GM12878 (cell line): ENCODE measurements at regions not wholly inside any gene's neighbourhood (a gene's known extent, or its start where the extent isn't known, plus 50 kb on each side); places are given as distances from the start of the nearest gene placed in this dataset.
"Not testable (repeated sequence)": the region's sequence is repeated elsewhere in the genome, so short reads cannot be mapped to it uniquely, and the experiment has no call there.

Experiments used
- ATAC-seq: fragments of 200-7000 bp; cut with Tn5 transposase; 3 replicates; pipeline ENCODE4 v1.9.1; 2020; ENCODE audit warnings: mild to moderate bottlenecking, moderate library complexity
- BruUV-seq: library from RNA; stranded (reverse); fragments of 400-500 nt; replicated peaks from 2 replicates; lab custom pipeline; 2021; lab: Mats Ljungman, UMichigan
- CTCF ChIA-PET: fragments of 300-600 bp; sonication (Branson Sonifier 250); formaldehyde crosslinking; extraction: SDS; loops from one replicate; lab custom pipeline; 2021; ENCODE audit warnings: inconsistent platforms; lab: Yijun Ruan, JAX
- POLR2A ChIA-PET: fragments of 350-600 bp; formaldehyde crosslinking; extraction: SDS; loops from one replicate; lab custom pipeline; 2021; ENCODE audit warnings: inconsistent platforms; lab: Charles Lee
- RAD21 ChIA-PET: fragments of 300-600 bp; sonication (Branson Sonifier 250); formaldehyde crosslinking; loops from one replicate; lab custom pipeline; 2023; ENCODE audit warnings: antibody characterized with exemption; ENCODE audit not compliant: unreplicated experiment; lab: Charles Lee
- SMC1A ChIA-PET: fragments of 300-600 bp; sonication (Branson Sonifier 250); formaldehyde crosslinking; loops from one replicate; lab custom pipeline; 2023; ENCODE audit not compliant: unreplicated experiment, uncharacterized antibody; lab: Charles Lee
- DNase-seq: peaks from one replicate; pipeline ENCODE4 v3.0.0-alpha.2; 2011; ENCODE audit warnings: low read depth, low spot score
- FAIRE-seq: peaks from 3 replicates; lab custom pipeline; 2011; peaks lifted over from hg19 to GRCh38; lab: Jason Lieb, UNC
- H2AFZ ChIP-seq: 2 replicates; pipeline ENCODE4 v1.6.0; 2011; ENCODE audit warnings: low read depth, low read length, control low read depth; ENCODE audit not compliant: control insufficient read depth
- H3K27ac ChIP-seq: 2 replicates; pipeline ENCODE4 v1.5.1; 2011; ENCODE audit warnings: control low read depth; ENCODE audit not compliant: control insufficient read depth, insufficient read depth
- H3K27me3 ChIP-seq, 2 experiments: replicated peaks in 1 of 2; 2 replicates each; pipeline versions ENCODE4 v1.6.0 to v1.6.1; 2011; ENCODE audit warnings: low read length in 1 of 2; ENCODE audit not compliant: control insufficient read depth in 2 of 2, insufficient read depth in 2 of 2
- H3K36me3 ChIP-seq, 2 experiments: 2 replicates each; pipeline ENCODE4 v1.5.1; 2011; ENCODE audit warnings: low read length in 1 of 2; ENCODE audit not compliant: control insufficient read depth in 2 of 2, insufficient read depth in 2 of 2
- H3K4me1 ChIP-seq: 2 replicates; pipeline ENCODE4 v1.6.1; 2011; ENCODE audit warnings: mild to moderate bottlenecking, low read length, moderate library complexity, mixed read lengths; ENCODE audit not compliant: control insufficient read depth, insufficient read depth
- H3K4me2 ChIP-seq: 2 replicates; pipeline ENCODE4 v1.6.0; 2011; ENCODE audit warnings: control low read depth; ENCODE audit not compliant: control insufficient read depth, insufficient read depth
- H3K4me3 ChIP-seq: fragments of 200-600 bp; sonication (generic); 2 replicates; pipeline ENCODE4 v1.5.1; 2016
- H3K79me2 ChIP-seq: 2 replicates; pipeline ENCODE4 v1.6.0; 2011; ENCODE audit warnings: low read length; ENCODE audit not compliant: control insufficient read depth, insufficient read depth
- H3K9ac ChIP-seq: 2 replicates; pipeline ENCODE4 v1.8.0; 2011; ENCODE audit warnings: low read length, control low read depth, mixed read lengths; ENCODE audit not compliant: control insufficient read depth, insufficient read depth
- H3K9me3 ChIP-seq: replicated peaks from 3 replicates; pipeline ENCODE4 v1.5.1; 2011; ENCODE audit warnings: mild to moderate bottlenecking, low read length; ENCODE audit not compliant: control insufficient read depth, insufficient read depth
- H4K20me1 ChIP-seq: 2 replicates; pipeline ENCODE4 v1.6.0; 2011; ENCODE audit not compliant: control insufficient read depth, insufficient read depth
- WGBS: methylation state at CpG from one replicate; pipeline ENCODE4 v1.1.6; 2016; ENCODE audit warnings: low lambda C conversion rate; ENCODE audit not compliant: insufficient replicate concordance, insufficient coverage; ENCODE audit errors: missing lambda C conversion rate; 5-methylcytosine and 5-hydroxymethylcytosine counted together
- in situ Hi-C: fragments of 300-500 bp; cut with MboI; formaldehyde crosslinking; loops from 9 replicates; pipeline ENCODE4 v1.14.3; 2018; ENCODE audit warnings: mixed read lengths
- intact Hi-C: fragments of 100-400 bp; cut with micrococcal nuclease; formaldehyde crosslinking; loops from one replicate; pipeline ENCODE4 v1.14.2; 2022; ENCODE audit not compliant: unreplicated experiment
- TF ChIP-seq, protein P1 (sequence below): fragments of 450-650 bp; formaldehyde crosslinking; IDR thresholded peaks from 2 replicates; pipeline ENCODE4 v1.4.0; 2022; ENCODE audit warnings: mild to moderate bottlenecking, moderate library complexity
- TF ChIP-seq, protein P2 (sequence below), 3 experiments: IDR thresholded peaks in 2 of 3; conservative IDR thresholded peaks in 1 of 3; 2 replicates each; pipeline ENCODE4 v1.5.1; 2011; ENCODE audit warnings: low read depth in 3 of 3, low read length in 3 of 3, mild to moderate bottlenecking in 3 of 3, control low read depth in 2 of 3, moderate library complexity in 2 of 3, inconsistent platforms in 1 of 3, mixed read lengths in 1 of 3; ENCODE audit not compliant: control insufficient read depth in 2 of 3, insufficient read depth in 1 of 3; ENCODE audit errors: extremely low read depth in 1 of 3

DNA sequence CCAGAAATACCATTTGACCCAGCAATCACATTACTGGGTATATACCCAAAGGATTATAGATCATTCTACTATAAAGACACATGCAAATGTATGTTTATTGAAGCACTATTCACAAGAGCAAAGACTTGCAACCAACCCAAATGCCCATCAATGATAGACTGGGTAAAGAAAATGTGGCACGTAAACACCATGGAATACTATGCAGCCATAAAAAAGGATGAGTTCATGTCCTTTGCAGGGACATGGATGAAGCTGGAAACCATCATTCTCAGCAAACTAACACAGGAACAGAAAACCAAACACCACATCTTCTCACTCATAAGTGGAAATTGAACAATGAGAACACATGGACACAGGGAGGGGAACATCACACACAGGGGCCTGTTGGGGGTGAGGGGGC, 85.9 kb upstream of the GPBP1 start:
- RAD21 ChIA-PET, CTCF ChIA-PET, FAIRE-seq: not testable (repeated sequence)

DNA sequence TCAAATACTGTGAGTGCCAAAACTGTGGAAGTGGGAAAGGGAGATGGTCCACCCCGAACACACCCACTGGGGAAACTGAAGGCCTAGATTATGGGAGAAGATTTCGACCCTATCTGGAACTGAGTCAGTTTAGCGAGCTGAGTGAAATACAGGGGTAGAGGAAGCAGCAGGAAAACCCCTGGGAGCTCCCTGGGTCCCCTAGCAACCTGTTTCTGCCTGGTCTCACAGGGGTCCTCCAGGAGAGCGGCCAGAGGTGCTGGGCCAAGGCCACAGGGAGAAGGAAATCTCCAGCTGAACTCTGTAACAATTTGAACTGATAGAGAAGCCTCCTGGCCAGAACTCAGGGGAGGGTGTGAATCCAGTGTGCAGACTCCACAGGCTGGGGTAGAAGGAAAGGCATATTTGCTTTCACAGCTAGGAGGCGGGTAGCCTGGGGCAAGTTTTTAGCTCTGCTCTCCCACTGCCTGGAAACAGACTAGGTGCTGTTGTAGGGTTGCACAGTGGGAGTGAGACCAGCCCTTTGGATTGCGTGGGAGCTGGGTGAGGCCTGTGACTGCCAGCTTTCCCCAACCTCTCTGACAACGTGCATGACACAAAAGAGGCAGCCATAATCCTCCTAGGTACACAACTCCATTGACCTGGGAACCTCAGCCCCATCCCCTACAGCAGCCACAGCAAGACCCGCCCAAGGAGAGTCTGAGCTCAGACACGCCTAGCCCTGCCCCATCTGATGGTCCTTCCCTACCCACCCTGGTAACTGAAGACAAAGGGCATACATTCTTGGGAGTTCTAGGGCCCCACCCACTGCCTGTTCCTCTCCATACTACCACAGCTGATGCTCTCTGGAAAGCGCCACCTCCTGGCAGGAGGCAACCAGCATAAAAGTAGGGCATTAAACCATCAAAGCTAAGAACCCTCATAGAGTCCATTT, 78.8 kb upstream of the GPBP1 start:
- H3K9ac ChIP-seq, result no peak overlapping the region
- ATAC-seq (no peak), DNase-seq (no peak), FAIRE-seq (no peak)
- H3K4me3 ChIP-seq, result no peak overlapping the region
- no peaks in the 10 kb centered on the region for H4K20me1 ChIP-seq
- ChIA-PET SMC1A (interaction anchor here (0.9 to 1.9 kb wide), 7 partner anchors 10 to 200 kb away, joined by 3 to 8 read pairs (median 3); no protein-coding TSS in a partner anchor), CTCF (interaction anchor here (0.6 to 2.7 kb wide), 12 partner anchors 11 to 830 kb away, joined by 3 to 10 read pairs (median 4); no protein-coding TSS in a partner anchor), RAD21 (interaction anchor here (0.8 to 1.7 kb wide), 4 partner anchors 43 to 831 kb away, joined by 3 to 4 read pairs (median 4); no protein-coding TSS in a partner anchor), POLR2A (no interaction called here)
- 27% methylated on average over 10 of the region's 10 CpGs for WGBS
- no peak overlapping the region for H2AFZ ChIP-seq
- BruUV-seq, result no TSS peak
- H3K4me2 ChIP-seq, result no peak overlapping the region
- no peaks in the 10 kb centered on the region for H3K27me3 ChIP-seq
- no peaks in the 10 kb centered on the region for H3K4me1 ChIP-seq
- H3K79me2 ChIP-seq, result no peaks in the 10 kb centered on the region
- TF ChIP-seq, protein P1, sequence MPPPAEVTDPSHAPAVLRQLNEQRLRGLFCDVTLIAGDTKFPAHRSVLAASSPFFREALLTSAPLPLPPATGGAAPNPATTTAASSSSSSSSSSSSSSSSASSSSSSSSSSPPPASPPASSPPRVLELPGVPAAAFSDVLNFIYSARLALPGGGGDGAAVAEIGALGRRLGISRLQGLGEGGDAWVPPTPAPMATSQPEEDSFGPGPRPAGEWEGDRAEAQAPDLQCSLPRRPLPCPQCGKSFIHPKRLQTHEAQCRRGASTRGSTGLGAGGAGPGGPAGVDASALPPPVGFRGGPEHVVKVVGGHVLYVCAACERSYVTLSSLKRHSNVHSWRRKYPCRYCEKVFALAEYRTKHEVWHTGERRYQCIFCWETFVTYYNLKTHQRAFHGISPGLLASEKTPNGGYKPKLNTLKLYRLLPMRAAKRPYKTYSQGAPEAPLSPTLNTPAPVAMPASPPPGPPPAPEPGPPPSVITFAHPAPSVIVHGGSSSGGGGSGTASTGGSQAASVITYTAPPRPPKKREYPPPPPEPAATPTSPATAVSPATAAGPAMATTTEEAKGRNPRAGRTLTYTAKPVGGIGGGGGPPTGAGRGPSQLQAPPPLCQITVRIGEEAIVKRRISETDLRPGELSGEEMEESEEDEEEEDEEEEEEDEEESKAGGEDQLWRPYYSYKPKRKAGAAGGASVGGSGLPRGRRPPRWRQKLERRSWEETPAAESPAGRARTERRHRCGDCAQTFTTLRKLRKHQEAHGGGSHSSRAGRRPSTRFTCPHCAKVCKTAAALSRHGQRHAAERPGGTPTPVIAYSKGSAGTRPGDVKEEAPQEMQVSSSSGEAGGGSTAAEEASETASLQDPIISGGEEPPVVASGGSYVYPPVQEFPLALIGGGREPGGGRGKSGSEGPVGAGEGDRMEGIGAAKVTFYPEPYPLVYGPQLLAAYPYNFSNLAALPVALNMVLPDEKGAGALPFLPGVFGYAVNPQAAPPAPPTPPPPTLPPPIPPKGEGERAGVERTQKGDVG, result no peak
- TF ChIP-seq, protein P2, sequence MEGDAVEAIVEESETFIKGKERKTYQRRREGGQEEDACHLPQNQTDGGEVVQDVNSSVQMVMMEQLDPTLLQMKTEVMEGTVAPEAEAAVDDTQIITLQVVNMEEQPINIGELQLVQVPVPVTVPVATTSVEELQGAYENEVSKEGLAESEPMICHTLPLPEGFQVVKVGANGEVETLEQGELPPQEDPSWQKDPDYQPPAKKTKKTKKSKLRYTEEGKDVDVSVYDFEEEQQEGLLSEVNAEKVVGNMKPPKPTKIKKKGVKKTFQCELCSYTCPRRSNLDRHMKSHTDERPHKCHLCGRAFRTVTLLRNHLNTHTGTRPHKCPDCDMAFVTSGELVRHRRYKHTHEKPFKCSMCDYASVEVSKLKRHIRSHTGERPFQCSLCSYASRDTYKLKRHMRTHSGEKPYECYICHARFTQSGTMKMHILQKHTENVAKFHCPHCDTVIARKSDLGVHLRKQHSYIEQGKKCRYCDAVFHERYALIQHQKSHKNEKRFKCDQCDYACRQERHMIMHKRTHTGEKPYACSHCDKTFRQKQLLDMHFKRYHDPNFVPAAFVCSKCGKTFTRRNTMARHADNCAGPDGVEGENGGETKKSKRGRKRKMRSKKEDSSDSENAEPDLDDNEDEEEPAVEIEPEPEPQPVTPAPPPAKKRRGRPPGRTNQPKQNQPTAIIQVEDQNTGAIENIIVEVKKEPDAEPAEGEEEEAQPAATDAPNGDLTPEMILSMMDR (IDR thresholded peaks at IDR 0.05 in 2 of 3, conservative IDR thresholded peaks at IDR 0.05 in 1 of 3; ENCODE audit: control insufficient read depth in 2 of 3, extremely low read depth in 1 of 3, insufficient read depth in 1 of 3, low read depth in 3 of 3, low read length in 3 of 3), result peak in 2 of 3 experiments; percentile 12 to 20; a peak in 2 of 6 replicates
- H3K9me3 ChIP-seq, result peaks cover 4% of the 10 kb centered on the region; the same call in 2 of the 3 replicates
- H3K36me3 ChIP-seq, result no peaks in the 10 kb centered on the region
- intact Hi-C loops (no loop called here), in situ Hi-C loops (no loop called here)
- H3K27ac ChIP-seq, result no peak overlapping the region

More for the DNA sequence above, 85.9 kb upstream of the GPBP1 start:
- BruUV-seq, H4K20me1 ChIP-seq, H3K27me3 ChIP-seq, ATAC-seq, H3K9ac ChIP-seq, H3K4me1 ChIP-seq, H3K4me2 ChIP-seq, H3K4me3 ChIP-seq, POLR2A ChIA-PET, intact Hi-C loops, H3K79me2 ChIP-seq, H3K36me3 ChIP-seq, H3K9me3 ChIP-seq, H3K27ac ChIP-seq, DNase-seq, SMC1A ChIA-PET, in situ Hi-C loops, H2AFZ ChIP-seq: not testable (repeated sequence)
- WGBS, result 88% methylated on average over 1 of the region's 1 CpG
